Breast epithelium (tissue), 4 donors: ENCODE measurements at regions not wholly inside any gene's neighbourhood (a gene's known extent, or its start where the extent isn't known, plus 50 kb on each side); places are given as distances from the start of the nearest gene placed in this dataset.

Source experiments
- DNase-seq, 2 donors: peaks; one replicate each; pipeline ENCODE4 v3.0.0-alpha.2; 2019; ENCODE audit warnings: low spot score in 2 of 2
- H3K27ac ChIP-seq, 2 donors: fragments of 200-600 bp; sonication (generic) in 1 of 2; one replicate each; pipeline ENCODE4 v1.5.1; 2016 to 2019; ENCODE audit warnings: mild to moderate bottlenecking in 1 of 2
- H3K27me3 ChIP-seq, 2 donors: fragments of 200-600 bp; sonication (generic) in 1 of 2; one replicate each; pipeline versions ENCODE4 v1.5.1 to v1.6.0; 2017 to 2019; ENCODE audit warnings: control low read depth in 1 of 2, mild to moderate bottlenecking in 1 of 2
- H3K36me3 ChIP-seq: fragments of 200-600 bp; one replicate; pipeline ENCODE4 v1.5.1; 2019
- H3K4me1 ChIP-seq, 2 donors: fragments of 200-600 bp; sonication (generic); one replicate each; pipeline ENCODE4 v1.5.1; 2016 to 2019; ENCODE audit warnings: control low read depth in 1 of 2
- H3K4me3 ChIP-seq, 3 donors: fragments of 200-600 bp; sonication (generic); 1 replicate in 2 of 3; 2 replicates in 1 of 3; pipeline ENCODE4 v1.5.1; 2016 to 2019; ENCODE audit warnings: mild to moderate bottlenecking in 3 of 3, moderate library complexity in 2 of 3
- H3K9me3 ChIP-seq, 2 donors: fragments of 200-600 bp; sonication (generic) in 1 of 2; one replicate each; pipeline ENCODE4 v1.5.1; 2016 to 2019; ENCODE audit warnings: control low read depth in 1 of 2
- POLR2A ChIP-seq: fragments of 450-650 bp; IDR thresholded peaks from one replicate; pipeline ENCODE4 v1.6.1; 2016; ENCODE audit warnings: antibody characterized with exemption, mild to moderate bottlenecking, moderate library complexity
- POLR2AphosphoS5 ChIP-seq, 3 donors: sonication (generic); formaldehyde crosslinking; IDR thresholded peaks; one replicate each; pipeline ENCODE4 v1.6.1; 2017; ENCODE audit warnings: antibody characterized with exemption in 3 of 3
- intact Hi-C: fragments of 100-400 bp; cut with DNase I; formaldehyde crosslinking; loops from one replicate; pipeline ENCODE4 v1.15.1; 2023; ENCODE audit warnings: low total_unique reads
- TF ChIP-seq, protein P1 (sequence below), 3 donors: fragments of 450-650 bp; IDR thresholded peaks; one replicate each; pipeline ENCODE4 v1.5.1; 2016 to 2017; ENCODE audit warnings: antibody characterized with exemption in 3 of 3, mild to moderate bottlenecking in 3 of 3, moderate library complexity in 3 of 3

DNA sequence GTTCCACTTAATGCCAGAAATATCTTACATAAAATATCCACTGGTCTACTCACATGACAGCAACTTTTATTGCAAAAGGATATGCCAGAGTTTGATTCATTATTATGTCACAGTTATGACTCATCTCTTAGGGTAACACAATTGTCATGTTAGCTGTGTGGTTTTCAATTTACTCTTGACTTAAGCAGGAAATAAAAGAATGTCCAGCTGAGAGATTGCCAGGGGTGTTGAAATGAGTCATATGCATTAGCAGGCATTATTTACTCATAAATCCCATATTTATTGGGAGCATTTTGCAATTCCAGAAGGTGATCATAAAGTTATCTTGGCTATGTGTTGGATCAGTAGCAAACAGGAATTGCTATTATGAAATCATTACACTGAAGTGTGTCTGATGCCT lies 1164.6 kb upstream of the CDH18 start:
- intact Hi-C loops = loop anchor here (2.0 kb wide), 1 partner anchor 14 kb away; no protein-coding TSS in a partner anchor
- no peaks in the 10 kb centered on the region for H3K9me3 ChIP-seq
- no peak overlapping the region for H3K27ac ChIP-seq
- H3K36me3 ChIP-seq = no peaks in the 10 kb centered on the region
- TF ChIP-seq POLR2A (no peak), POLR2AphosphoS5 (IDR thresholded peaks at IDR 0.05) (no peak)
- TF ChIP-seq, protein P1, sequence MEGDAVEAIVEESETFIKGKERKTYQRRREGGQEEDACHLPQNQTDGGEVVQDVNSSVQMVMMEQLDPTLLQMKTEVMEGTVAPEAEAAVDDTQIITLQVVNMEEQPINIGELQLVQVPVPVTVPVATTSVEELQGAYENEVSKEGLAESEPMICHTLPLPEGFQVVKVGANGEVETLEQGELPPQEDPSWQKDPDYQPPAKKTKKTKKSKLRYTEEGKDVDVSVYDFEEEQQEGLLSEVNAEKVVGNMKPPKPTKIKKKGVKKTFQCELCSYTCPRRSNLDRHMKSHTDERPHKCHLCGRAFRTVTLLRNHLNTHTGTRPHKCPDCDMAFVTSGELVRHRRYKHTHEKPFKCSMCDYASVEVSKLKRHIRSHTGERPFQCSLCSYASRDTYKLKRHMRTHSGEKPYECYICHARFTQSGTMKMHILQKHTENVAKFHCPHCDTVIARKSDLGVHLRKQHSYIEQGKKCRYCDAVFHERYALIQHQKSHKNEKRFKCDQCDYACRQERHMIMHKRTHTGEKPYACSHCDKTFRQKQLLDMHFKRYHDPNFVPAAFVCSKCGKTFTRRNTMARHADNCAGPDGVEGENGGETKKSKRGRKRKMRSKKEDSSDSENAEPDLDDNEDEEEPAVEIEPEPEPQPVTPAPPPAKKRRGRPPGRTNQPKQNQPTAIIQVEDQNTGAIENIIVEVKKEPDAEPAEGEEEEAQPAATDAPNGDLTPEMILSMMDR (IDR thresholded peaks at IDR 0.05) = no peak
- no peak for DNase-seq
- H3K27me3 ChIP-seq = no peaks in the 10 kb centered on the region
- no peak overlapping the region for H3K4me3 ChIP-seq
- no peaks in the 10 kb centered on the region for H3K4me1 ChIP-seq

DNA sequence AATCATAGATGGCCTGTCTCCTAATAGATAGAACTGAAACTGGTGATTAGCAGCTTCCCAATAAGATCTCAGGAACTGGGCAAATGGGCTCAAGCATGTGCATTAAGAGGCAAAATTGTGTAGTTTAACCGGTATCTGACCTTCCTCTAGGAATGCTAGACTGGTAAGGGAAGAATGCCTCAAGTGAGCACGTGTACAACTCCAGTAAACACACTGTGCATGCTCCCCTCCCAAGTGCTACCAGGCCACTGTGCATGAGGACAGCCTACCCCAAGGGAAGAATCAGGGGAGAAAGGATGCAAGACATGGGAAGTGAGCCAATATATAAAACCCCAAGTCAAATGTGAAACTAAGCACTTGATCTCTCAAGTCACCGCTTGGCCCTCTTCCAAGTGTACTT lies 1157.4 kb upstream of the CDH18 start:
- no peak for DNase-seq
- Histone ChIP-seq H3K4me1 (no peaks in the 10 kb centered on the region), H3K27ac (no peak overlapping the region), H3K36me3 (no peaks in the 10 kb centered on the region), H3K4me3 (no peak overlapping the region), H3K9me3 (no peaks in the 10 kb centered on the region), H3K27me3 (no peaks in the 10 kb centered on the region)
- intact Hi-C loops = no loop called here
- TF ChIP-seq POLR2AphosphoS5 (IDR thresholded peaks at IDR 0.05) (no peak), POLR2A (no peak)
- TF ChIP-seq, protein P1 (IDR thresholded peaks at IDR 0.05) = no peak

DNA sequence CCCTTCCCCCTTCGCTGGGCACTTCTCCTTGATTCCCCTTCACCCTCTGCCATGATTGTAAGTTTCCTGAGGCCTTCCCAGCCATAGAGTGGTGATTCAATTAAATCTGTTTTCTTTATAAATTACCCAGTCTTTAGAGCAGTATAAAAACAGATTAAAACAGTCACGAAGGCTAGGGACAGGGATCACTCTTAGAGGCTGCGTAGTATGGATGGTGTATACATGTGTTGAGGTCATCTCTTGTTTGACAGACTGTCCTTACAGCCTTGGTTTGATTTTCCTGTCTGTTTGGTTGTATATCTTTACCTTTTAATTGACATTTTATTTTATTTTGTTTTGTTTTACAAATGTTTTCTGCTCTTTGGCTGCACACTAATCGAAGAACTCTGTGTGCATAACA lies 1155.7 kb upstream of the CDH18 start:
- TF ChIP-seq, protein P1 (IDR thresholded peaks at IDR 0.05) = no peak
- TF ChIP-seq POLR2AphosphoS5 (IDR thresholded peaks at IDR 0.05) (no peak), POLR2A (no peak)
- H3K36me3 ChIP-seq = no peaks in the 10 kb centered on the region
- H3K4me1 ChIP-seq = no peaks in the 10 kb centered on the region
- intact Hi-C loops = no loop called here
- H3K27ac ChIP-seq = no peak overlapping the region
- H3K4me3 ChIP-seq = no peak overlapping the region
- H3K9me3 ChIP-seq = no peaks in the 10 kb centered on the region
- no peak for DNase-seq
- H3K27me3 ChIP-seq = no peaks in the 10 kb centered on the region

DNA sequence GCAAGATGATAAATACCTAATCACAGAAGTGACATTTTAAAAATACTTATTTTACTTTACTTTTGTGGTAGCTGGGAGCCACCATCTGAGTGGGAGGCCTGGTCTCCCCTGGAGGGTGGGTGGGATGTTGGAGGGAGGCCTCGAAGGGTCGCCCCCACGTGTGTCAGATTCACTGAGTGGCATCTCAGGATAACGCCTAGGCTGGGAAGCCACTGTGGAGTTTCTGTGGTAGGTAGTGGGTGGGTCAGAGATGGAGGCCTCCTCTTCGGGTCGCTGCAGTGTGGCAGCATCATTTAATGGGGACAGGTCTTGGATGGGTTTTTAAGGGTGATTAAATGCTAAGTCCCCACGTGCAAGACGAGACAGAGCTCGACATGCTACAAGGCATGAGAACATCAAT lies 1154.8 kb upstream of the CDH18 start:
- no peak overlapping the region for H3K27ac ChIP-seq
- H3K36me3 ChIP-seq = no peaks in the 10 kb centered on the region
- intact Hi-C loops = no loop called here
- H3K4me3 ChIP-seq = no peak overlapping the region
- H3K27me3 ChIP-seq = no peaks in the 10 kb centered on the region
- TF ChIP-seq POLR2A (no peak), POLR2AphosphoS5 (IDR thresholded peaks at IDR 0.05) (no peak)
- TF ChIP-seq, protein P1 (IDR thresholded peaks at IDR 0.05) = no peak
- no peaks in the 10 kb centered on the region for H3K4me1 ChIP-seq
- no peak for DNase-seq
- H3K9me3 ChIP-seq = no peaks in the 10 kb centered on the region

DNA sequence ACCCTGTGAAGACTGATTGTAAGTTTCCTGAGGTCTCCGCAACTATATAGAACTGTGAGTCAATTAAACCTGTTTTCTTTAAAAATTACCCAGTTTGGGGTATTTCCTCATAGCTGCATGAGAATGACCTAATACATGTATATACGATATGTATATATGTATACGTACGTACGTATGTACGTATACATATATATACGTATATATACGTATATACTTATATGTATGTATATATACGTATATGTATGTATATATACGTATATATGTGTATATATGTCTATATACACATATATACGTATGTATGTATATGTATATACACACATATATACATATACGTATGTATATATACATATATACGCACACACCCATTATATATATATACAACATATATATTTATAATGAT lies 1153.0 kb upstream of the CDH18 start:
- Histone ChIP-seq H3K36me3 (no peaks in the 10 kb centered on the region), H3K27me3 (no peaks in the 10 kb centered on the region), H3K4me1 (no peaks in the 10 kb centered on the region), H3K4me3 (no peak overlapping the region), H3K27ac (no peak overlapping the region), H3K9me3 (no peaks in the 10 kb centered on the region)
- no peak for DNase-seq
- TF ChIP-seq POLR2A = no peak
- TF ChIP-seq, protein P1 (IDR thresholded peaks at IDR 0.05) = no peak
- no peak for TF ChIP-seq POLR2AphosphoS5 (IDR thresholded peaks at IDR 0.05)
- intact Hi-C loops = no loop called here
